ENCODE measurements at regions not wholly inside any gene's neighbourhood (a gene's known extent, or its start where the extent isn't known, plus 50 kb on each side); places are given as distances from the start of the nearest gene placed in this dataset.

GRCh38 chr16:85363427-85363826, 249.7 kb upstream of the GSE1 start:
- Histone ChIP-seq H3K18ac (ENCODE audit: insufficient read length, low read depth, low read length) (no peak overlapping the region), H3K79me1 (ENCODE audit: insufficient read depth, low read depth, low read length, poor library complexity, severe bottlenecking) (no peaks in the 10 kb centered on the region), H3K27me3 (ENCODE audit: insufficient read depth, low read length) (no peaks in the 10 kb centered on the region; the same call in 1 of the 2 replicates), H2AFZ (ENCODE audit: low read length) (no peak overlapping the region), H3T11ph (ENCODE audit: low read length) (no peak overlapping the region), H4K91ac (ENCODE audit: insufficient read length, low read depth, low read length) (no peak overlapping the region), H3K14ac (ENCODE audit: insufficient read depth, low read length) (no peak overlapping the region; the same call in 1 of the 2 replicates), H3K23ac (ENCODE audit: insufficient read length, low read depth, low read length) (no peak overlapping the region), H2BK120ac (ENCODE audit: low read depth, low read length, poor library complexity, severe bottlenecking) (no peak overlapping the region), H2AK5ac (ENCODE audit: insufficient read length, low read length) (no peak overlapping the region), H2BK20ac (ENCODE audit: low read depth, low read length, poor library complexity, severe bottlenecking) (no peak overlapping the region), H4K20me1 (ENCODE audit: control insufficient read depth, insufficient read depth, insufficient read length) (no peaks in the 10 kb centered on the region), H4K5ac (ENCODE audit: insufficient read length, low read depth, low read length) (no peak overlapping the region), H3K56ac (ENCODE audit: insufficient read length, low read depth, low read length) (no peak overlapping the region), H3K79me2 (ENCODE audit: insufficient read depth, low read length) (no peaks in the 10 kb centered on the region), H3K9ac (ENCODE audit: extremely low read depth, insufficient read length, low read length) (no peak overlapping the region), H4K8ac (replicated peaks; ENCODE audit: insufficient read length, low read depth, low read length) (no peak overlapping the region), H2BK5ac (ENCODE audit: insufficient read length, low read length) (no peak overlapping the region), H3K27ac (ENCODE audit: insufficient read length, low read depth, low read length) (no peak overlapping the region), H3K4me2 (ENCODE audit: insufficient read depth, insufficient read length, low read length) (no peak overlapping the region), H3K23me2 (ENCODE audit: insufficient read length, low read depth, low read length, poor library complexity, severe bottlenecking) (no peaks in the 10 kb centered on the region), H3K4me1 (ENCODE audit: insufficient read depth, low read length) (0 out of 2 replicates have a peak, but pooled peaks cover 4% of the 10 kb centered on the region), H2BK15ac (ENCODE audit: low read depth, low read length) (no peak overlapping the region), H3K9me3 (ENCODE audit: control insufficient read depth, low read depth, low read length) (no peaks in the 10 kb centered on the region), H3K4ac (ENCODE audit: low read depth, low read length) (no peak overlapping the region), H2BK12ac (ENCODE audit: insufficient read length, low read depth, low read length) (no peak overlapping the region)
- TF ChIP-seq CTCF (conservative IDR thresholded peaks at IDR 0.05) = no peak
- H3K9me3 Mint-ChIP-seq = peaks cover 0 to 7% of the 10 kb centered on the region in 2 experiments; a peak in 3 of 5 replicates
- DNase-seq = no peak
- H3K4me1 Mint-ChIP-seq = peaks cover 20 to 24% of the 10 kb centered on the region in 2 experiments
- H3K27me3 Mint-ChIP-seq (ENCODE audit: low read depth) = peaks cover 51% of the 10 kb centered on the region
- no CpG with 5 or more reads among the region's 5 CpGs for WGBS (ENCODE audit: extremely low coverage, insufficient read length, low lambda C conversion rate)
- peaks cover 2 to 10% (median 3%) of the 10 kb centered on the region in 3 experiments; a peak in 3 of 7 replicates for H3K36me3 Mint-ChIP-seq (ENCODE audit: insufficient read depth in 1 of 3, low read depth in 3 of 3)
- no peak overlapping the region for H3K27ac Mint-ChIP-seq
- no peak overlapping the region for H3K4me3 Mint-ChIP-seq

Measured in H9 (cell line).